ENCODE measurements at regions not wholly inside any gene's neighbourhood (a gene's known extent, or its start where the extent isn't known, plus 50 kb on each side); places are given as distances from the start of the nearest gene placed in this dataset.

DNA sequence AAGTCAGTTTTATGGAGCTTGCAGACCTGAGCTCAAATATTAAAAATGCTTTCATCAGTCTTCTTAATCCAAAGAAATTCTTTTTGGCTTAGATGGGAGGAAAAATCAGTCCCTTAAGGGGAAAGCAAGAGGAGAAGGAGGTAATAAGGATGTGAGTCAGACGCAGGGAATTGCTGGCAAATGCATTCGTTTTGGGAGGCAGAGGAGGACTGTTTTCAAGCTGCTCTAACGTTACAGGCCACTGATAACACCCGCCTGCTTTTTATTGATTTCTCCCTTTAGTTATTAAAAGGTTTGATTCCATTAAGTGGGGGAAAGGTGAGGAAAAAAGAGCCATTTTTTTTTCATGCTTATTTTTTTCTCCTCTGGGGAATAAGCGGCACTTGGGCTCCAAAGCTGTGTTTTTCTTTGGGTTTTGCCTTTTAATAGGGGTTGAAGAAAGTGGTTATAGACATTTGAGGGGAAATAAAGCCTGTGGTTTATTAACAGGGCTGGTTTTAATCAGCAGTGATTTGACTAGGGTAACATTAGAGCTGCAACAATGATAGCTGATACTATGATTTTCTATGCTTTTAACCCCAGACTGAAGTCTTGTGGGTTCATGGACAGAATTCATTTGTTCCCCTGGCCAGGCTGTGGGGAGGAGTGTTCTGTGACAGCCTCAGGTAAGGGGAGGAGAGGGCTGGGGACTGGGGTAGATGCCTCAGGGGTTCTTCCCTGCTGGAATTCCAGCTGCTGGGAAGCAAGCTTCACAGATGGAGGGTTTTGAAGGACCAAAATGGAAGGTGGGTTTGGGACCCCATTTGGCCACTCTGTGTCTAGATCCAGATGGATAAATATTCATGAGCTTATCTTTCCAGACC is 225.2 kb downstream of the GAS1 start:
- DNase-seq, result no peak

DNA sequence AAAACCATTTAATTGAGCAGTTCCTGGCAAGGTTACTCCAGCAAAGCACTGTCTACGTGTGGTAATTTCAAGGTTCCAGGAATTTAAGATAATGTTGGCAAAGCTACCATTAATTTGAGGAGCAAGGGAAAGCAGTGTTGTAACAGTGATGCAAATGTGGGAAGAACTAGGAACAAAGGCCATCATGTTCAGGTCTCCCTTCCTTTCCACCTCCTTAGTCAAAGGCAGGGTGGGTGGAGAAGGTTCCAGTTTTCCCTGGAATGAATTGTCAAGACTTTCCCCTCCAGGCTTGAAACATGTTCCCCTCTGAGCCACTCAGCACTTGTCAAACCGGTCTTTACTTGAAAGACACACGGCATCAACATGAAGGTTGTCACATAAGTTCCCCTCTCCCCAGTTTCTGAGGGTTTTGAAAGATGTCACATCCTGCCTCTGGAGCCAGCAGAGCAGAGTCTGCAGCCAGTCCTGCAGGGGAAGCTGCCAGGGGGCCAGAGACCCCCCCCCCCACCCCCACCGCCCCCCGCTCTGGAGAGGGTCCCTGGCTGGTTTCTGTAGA is 226.0 kb downstream of the GAS1 start:
- DNase-seq, result no peak

DNA sequence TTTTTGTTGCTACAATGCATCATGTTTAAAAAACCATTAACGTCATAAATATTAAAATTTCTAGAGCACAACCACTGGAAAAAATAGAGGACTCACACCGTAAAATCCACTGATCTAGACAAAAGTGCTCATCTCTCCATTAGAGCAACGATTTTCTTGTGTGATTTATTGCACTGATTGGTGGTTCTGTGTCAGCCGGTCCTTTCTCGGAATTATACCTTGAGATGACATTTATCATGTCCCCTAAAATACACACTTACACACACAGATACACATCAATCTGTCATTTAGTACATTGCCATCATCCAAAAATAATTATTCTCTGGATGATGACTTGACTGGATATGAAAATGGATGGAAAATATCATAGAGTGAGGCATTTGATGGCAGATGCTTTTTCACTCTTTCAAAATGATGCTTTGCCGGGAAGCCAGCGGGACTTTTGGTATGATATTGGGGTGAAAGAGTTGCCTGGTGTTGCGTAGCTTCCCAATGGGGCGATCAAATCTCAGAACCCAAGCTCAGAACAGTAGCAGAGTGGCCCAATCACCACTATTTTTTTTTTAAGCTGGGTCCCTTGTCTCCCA is 226.6 kb downstream of the GAS1 start:
- DNase-seq, result no peak

DNA sequence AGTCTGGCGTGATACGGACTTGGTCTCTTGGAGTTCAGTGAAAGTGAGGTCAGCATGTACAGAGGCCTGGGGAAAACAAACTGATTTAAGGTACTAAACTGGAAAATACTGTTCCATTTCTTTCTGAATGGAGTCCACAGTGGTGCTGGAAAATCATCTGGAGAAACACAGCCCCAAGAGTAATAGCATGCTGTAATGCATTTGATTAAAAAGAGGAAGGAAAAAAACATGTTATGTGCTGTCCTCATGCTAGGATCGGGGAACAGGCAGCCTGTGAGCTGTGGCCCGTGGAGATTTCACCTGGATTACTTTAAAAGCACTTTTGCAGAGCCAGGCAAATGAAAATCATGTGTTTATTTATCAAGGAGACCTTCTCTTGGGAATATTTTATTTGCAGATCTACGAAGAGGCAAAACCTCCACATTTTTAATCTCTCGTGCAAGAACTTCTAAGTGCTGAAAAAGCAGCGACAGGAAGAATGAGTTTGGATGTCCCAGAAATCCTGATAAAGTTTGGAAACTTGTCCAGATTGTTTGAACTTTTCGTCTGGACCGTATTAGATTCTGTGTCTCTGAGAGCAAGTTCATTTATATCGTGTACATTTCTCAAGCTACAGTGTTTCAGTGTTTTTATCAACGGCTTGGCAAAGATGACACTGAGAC is 228.8 kb downstream of the GAS1 start:
- DNase-seq, result no peak

DNA sequence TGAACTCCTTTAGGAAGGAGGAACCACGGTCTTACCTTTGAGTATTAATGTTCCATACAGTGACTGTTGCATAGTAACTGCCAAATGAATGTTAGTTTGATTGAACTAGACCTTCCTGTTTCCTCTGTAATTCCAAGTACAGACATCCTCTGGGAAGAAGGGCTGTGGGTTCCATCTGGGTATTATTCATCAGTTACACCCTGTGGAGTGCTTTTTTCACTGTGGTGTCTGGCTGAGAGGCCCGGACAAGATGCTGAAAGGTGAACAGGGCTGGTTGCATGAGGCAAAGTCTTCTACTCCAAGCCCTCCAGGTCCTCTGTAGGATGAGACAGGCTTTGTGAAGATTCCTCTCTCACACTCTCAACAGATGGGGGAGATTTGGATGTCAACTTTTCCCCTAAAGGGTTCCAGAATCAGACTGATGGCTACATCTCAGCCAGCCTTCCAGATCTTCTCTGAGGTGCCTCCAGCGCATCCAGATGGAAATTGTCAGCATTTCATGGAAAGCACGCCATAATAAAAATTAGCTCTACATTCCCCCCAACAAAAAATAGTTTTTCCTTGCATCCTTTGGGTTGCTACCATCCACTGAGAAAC is 230.9 kb downstream of the GAS1 start:
- DNase-seq, result no peak

DNA sequence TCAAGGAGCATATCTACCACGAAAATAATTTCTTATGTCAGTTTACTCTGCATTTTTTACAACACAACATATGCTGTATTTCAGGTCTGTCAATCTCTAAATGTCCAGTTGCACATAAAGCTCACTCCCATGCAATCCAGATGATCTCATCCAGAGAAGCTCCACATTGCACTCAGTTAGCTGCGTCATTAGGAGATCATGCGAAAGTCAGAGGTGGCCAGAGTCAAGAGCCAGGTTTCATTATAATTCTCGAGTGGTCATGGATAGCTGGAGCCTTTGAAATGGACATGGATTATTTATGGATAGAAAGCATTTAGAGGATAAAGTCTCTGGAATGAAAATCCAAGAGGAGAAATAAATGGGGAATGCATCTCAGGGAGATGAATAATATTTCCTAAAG is 232.3 kb downstream of the GAS1 start:
- no peak for DNase-seq

DNA sequence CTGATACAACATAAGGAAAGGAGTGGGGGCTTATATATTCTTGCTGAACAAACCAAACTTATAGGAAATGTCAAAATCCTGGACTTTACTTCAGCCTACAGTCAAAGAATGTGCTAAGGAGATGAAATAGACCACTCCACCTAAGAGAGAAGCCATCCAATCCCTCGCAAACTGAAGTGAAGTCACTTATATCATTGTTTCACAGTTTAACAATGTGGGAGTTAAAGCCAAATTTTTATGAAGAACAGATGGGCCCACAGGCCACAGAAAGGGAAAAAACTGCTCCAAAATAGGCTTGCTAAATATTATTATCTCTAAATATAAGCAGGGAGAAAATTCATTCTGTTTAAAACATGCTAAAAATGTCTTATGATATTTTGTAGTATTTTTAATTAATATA is 233.3 kb downstream of the GAS1 start:
- no peak for DNase-seq

DNA sequence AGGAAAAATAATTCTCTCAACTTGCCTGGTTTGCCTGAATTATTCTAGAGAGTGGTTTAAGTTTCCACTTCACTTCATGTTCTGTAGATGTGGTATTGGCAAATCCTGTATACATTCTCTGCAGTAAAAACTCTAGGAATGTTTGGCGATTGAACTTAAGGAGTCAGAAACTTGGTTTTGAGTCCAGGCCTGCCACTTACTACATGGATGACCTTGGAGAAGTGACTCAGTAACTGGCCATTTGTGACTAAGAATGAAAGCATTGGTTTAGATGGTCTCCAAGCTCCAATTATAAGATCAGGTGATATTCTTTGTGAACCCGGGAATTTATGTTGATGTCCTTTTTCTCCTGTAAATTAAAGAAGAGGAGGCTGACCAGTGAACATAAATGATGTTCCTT is 233.8 kb downstream of the GAS1 start:
- no peak for DNase-seq

DNA sequence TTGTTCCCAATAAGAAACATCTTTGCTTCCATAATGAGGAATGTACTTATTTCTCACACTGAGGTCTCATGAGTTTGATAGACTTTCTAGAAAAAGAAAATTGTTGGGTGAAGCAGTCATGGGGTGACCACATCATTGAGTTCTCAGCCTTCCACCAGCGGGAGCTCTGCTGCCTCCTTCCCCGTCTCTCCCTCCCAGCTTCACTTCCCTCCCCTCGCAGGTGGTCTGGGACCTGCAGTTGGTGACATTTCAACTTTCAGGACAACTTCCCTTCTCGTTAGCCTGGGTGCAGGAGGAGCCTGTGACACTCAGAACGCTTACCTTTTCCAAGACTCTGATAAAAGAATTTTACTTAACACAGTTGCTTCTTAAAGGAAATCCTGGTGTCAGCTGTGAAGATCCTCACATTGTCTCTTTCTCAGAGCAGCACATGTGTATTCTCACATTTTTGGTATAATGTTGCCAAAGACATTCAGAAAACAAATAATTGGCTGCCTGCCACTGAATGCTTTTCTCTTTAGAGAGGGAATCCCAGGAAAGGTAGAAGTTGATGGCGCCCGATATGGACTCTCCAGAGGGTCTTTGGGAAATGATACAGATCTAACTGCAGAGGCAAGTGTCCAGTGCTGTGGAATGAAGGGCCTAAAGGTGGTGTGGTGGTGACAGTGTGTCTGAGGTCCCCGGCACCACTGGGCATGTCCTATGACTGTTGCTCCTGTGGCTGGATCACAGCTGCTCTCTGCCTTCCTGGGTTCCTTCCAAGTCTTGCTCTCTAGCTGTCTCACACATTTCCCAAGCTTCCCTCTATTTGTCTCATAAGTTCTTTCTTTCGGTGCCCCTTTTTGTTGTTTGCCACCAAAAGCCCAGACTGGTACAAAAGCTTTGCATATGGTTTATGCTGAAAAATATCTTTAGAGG is 238.1 kb downstream of the GAS1 start:
- no peak for DNase-seq

DNA sequence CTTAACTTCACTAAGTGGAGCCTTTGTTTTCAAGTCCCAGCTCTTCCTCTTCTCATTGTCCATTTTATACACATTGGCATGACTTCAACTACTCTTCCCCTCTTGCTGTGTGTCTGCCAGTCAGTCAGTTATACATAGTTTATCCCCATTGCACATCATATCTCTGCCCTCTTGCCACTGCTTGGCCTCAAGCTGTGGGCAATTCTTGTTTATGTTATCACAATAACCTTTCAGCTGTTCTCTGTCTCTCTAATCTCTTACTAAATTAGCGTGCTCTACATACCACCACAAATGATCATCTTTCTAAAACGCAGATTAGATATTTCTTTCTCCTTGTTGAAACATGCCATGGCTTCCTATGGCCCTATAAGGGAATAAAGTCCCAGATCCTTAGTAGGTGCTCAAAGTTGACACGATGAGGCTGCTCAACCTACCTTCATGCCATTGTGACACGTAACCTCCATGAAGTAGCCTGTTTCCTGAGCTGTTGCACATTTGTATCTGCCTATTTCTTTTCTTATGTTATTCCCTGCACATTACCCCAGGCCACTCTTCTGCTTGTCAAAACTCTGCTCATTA is 239.3 kb downstream of the GAS1 start:
- no peak for DNase-seq

DNA sequence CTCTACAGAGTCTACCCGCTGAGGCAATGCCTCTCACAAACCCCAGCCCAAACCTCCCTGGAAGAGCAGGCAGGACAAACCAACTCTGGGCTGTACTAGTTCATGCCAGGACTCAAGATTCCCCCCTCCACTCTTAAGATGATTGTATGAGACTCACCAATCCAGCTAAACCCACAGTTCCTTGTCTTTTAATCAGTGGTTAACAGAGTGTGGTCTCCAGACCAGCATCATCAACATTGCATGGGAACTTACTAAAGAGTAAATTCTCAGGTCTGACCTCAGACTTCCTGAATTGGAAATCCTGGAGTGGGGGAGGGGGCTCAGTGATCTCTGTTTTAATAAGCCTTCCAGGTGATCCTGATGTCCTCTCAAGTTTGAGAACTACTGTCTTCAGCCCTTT is 240.9 kb downstream of the GAS1 start:
- DNase-seq, result no peak

DNA sequence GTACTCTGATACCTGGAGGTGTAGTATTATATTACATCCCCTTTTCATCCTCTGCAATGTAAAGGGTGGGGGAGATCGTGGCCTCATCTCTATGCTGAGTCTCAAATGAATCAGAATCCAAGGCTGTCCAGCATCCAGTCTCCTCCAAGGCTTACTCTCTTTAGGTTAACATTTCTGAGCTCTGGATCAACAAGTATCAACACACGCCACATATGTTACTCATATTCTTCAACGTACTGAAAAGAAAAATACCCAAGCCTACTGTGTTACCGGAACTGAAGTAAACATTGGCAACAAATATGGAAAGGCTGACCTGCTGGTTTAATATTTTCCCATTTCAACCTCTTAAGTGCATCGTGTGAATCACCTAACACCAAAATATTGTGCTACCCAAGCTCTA is 241.8 kb downstream of the GAS1 start:
- DNase-seq, result no peak

DNA sequence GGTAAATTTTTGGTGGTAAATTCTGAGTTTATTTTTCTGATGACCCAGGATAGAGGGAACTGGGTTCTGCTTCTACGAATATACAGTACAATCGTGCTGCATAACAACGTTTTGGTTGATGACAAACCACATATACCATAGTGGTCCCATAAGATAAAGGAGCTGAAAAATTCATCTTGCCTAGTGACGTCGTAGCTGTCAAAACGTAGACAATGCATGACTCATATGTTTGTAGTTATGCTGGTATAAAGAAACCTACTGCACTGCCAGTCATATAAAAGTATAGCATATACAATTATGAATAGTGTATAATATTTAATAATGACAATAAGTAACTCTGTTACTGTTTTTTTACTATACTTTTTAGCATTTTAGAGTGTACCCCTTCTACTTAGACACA is 244.0 kb downstream of the GAS1 start:
- no peak for DNase-seq

DNA sequence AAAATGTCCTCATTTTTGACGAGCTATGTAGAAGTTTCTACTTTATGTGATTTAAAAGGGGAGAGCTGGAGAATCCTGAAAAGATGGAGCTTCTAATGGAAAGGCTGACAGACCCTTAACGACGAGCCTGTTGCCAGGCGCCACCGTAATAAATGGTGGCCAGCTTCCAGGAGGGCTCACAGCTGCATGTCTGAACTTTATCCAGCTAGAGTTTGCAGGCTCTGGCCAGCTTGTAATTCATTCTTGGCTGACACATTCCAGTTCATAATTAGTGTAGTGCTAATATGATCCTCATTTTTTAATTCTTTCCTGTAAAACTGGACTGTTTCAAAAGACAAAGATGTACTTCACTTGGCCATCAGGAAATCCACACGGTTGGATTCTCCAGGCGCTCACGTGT is 246.7 kb downstream of the GAS1 start:
- no peak for DNase-seq

DNA sequence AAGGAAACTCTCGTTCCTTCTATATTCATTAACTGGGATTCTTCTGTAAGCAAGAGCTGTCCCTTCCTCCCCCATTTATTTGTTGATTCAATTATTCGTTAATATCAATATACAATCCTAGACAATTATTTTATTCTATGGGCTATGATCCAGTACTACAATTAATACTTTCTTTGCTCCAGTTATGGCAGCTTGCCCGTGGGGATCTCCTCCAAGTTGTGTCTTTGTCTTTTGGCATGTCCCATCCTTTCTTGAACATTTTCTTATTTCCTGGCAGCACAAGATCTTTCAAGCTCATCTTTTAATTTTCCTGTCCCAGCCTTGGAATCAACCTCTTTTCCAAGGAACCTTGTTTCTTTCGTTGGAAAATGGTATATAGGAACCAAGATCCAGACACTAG is 249.3 kb downstream of the GAS1 start:
- DNase-seq, result no peak

DNA sequence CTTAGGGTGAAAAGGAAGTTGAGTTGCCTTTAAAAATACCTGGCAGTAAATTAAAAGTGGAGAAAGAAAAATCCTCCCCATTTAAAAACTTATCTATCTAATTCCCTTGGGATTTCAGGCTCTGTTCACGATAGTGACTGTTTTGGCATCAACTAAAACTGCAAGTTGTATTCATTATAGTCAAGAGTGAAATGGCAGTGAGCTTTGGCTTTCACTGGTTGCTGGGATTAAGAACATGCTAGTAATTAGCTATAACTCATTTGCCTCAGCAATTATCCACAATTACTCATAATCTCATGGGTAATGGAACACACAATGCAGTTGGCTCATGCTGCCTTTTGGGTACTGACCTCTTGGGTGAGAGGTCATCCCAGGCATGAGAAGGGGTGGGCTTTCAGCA is 250.1 kb downstream of the GAS1 start:
- no peak for DNase-seq

DNA sequence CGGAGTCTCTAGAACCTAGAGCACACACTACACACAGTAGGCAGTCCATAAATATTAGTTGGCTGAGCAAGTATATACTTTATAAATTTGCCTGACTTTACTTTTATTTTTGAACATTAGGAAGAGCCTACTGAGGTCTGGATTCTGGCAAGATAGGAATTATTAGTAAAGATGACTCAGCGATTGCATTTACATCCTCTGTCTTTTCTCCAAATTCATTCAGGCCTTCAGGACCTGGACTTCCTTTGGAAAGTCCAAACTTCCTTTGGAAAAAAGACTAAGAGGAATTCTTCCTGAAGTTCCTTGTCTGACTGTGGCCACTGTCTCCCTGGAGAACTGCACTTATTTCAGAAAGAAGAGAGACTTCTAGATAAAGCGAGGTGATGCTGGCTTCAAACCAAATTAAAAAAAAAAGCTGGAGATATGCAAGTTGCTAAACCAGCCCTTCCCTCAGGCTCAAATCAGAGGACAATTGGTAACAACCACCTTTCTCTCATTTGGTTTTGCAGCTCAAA is 251.3 kb downstream of the GAS1 start:
- DNase-seq, result no peak

DNA sequence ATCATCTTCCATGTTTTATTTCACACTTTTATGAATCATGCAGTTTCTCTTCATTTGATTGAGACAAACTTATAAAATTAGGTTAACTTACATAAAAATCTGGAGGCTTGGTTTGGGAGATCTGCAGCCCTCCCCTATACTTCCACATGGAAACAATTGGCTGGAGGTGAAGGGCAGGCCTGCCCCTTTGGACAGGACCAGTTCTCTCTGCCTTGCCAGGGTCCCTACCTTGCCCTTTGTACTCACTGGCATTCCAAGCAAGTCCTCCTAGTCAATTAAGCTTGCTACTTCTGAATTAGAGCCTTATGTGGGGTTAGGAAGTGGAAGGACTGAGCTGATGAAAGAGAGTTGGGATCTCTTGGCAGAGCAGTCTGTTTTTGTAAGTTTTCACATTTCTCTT is 257.3 kb downstream of the GAS1 start:
- DNase-seq, result no peak

DNA sequence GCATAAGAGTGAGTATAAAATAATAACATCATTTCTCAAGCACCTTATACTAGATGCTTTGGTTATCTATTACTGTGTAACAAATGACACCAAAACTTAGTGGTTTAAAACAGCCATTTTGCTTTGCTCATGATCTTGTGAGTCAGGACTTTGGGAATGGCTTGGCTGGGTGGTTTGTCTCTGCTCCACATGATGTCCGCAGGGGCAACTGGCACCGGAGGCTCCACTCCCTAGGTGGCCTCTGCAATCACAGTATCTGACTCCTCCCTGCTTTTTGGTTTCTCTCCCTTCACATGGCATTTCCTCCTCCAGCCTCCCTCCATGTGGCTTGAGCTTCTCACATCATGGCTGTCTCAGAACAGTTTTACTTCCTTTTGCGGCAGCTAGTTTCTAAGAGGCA is 259.5 kb downstream of the GAS1 start:
- no peak for DNase-seq

DNA sequence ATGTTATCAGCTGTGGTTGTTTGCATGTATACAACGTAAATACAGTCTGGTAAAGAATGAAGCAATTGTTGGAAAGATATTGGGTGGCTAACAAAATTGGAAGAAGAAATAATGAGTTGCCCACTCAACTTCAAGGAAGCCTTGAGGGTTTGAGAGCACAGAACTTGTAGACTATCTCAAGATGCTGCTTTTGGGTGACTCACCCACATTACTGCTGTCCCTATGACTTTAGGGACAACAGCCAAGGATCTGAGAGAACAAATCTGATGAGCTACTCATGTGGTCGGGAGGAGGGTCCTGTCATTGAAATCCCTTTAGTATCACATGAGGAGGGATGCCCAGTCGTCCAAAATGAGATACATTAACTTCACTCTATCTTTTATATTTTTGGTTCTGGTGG is 261.8 kb downstream of the GAS1 start:
- DNase-seq, result no peak

DNA sequence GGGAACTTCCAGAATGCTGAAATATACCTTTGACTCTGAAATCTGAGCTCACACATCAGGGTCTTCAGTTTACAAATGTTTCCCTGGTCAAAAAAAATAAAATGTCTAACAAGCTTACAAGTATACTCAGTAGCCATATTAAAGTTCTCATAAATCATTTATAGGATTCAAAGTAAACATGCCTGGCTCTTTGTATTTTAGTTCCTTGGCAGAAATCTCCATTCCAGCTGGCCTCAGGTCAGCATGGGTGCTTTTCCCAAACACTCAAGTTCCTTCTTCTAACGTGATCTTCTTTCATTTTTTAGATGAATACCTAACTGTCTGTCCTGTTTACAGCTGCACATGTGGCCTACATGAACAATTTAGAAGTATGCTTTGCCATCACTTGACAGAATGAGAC is 263.2 kb downstream of the GAS1 start:
- DNase-seq, result no peak

DNA sequence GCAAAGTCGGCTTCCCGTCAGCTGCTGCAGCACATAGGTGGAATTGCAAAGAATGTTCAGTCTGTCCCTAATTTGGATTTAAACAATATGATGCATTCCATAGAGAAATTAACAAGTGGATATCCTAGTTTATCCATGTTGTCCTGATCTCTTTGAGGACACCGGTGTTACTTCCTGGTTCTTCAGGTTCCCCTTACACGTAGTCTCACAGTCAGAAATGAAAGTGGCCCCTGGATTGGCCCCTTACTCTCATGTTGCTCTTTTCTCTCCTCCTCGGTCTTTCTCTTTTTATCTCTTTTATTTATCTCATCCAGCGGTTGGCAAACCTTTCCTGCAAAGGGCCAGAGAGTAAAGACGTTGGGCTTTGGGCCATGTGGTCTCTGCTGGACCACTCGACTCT is 265.1 kb downstream of the GAS1 start:
- DNase-seq, result no peak

Measured in hematopoietic multipotent progenitor cell treated with erythropoietin and hydrocortisone succinate and interleukin-3 and kit ligand, for 6 days (in vitro differentiated cells).